PFSK-1 (cell line): ENCODE measurements at regions not wholly inside any gene's neighbourhood (a gene's known extent, or its start where the extent isn't known, plus 50 kb on each side); places are given as distances from the start of the nearest gene placed in this dataset.

ENCODE experiments used
- SIN3A ChIP-seq: IDR thresholded peaks from 2 replicates; pipeline ENCODE4 v1.6.1; 2012; ENCODE audit warnings: mild to moderate bottlenecking, low read length, moderate library complexity, borderline replicate concordance; ENCODE audit not compliant: insufficient read depth
- TAF1 ChIP-seq: IDR thresholded peaks from 2 replicates; pipeline ENCODE4 v1.6.1; 2012; ENCODE audit warnings: low read length, control low read depth, borderline replicate concordance; ENCODE audit not compliant: insufficient read depth

GRCh38 chr19:28577666-28578065 lies 635.3 kb downstream of the UQCRFS1 start:
- TF ChIP-seq SIN3A: no peak
- no peak for TF ChIP-seq TAF1
